ENCODE measurements at regions not wholly inside any gene's neighbourhood (a gene's known extent, or its start where the extent isn't known, plus 50 kb on each side); places are given as distances from the start of the nearest gene placed in this dataset.

- no peak for TF ChIP-seq CTCF (IDR thresholded peaks at IDR 0.05)
- Mint-ChIP-seq H3K36me3 (ENCODE audit: low read depth) (no peaks in the 10 kb centered on the region), H3K27ac (ENCODE audit: unreplicated experiment) (no peak overlapping the region), H3K9me3 (ENCODE audit: low read depth) (peaks cover 7% of the 10 kb centered on the region), H3K4me1 (ENCODE audit: low read depth) (no peaks in the 10 kb centered on the region), H3K27me3 (ENCODE audit: low read depth) (peaks cover 2% of the 10 kb centered on the region), H3K4me3 (ENCODE audit: unreplicated experiment) (no peak overlapping the region)
- no peak for DNase-seq (ENCODE audit: low spot score)
Measured at GRCh38 chr18:29647700-29648099, 1394.8 kb downstream of the DSC3 start.

GRCh38 chr18:29644276-29644675, 1398.3 kb downstream of the DSC3 start:
- Mint-ChIP-seq H3K9me3 (ENCODE audit: low read depth) (peaks cover 7% of the 10 kb centered on the region), H3K4me3 (ENCODE audit: unreplicated experiment) (no peak overlapping the region), H3K27ac (ENCODE audit: unreplicated experiment) (no peak overlapping the region), H3K27me3 (ENCODE audit: low read depth) (peaks cover 2% of the 10 kb centered on the region), H3K4me1 (ENCODE audit: low read depth) (no peaks in the 10 kb centered on the region), H3K36me3 (ENCODE audit: low read depth) (no peaks in the 10 kb centered on the region)
- no peak for DNase-seq (ENCODE audit: low spot score)
- TF ChIP-seq CTCF (IDR thresholded peaks at IDR 0.05) = no peak

GRCh38 chr18:29629493-29630036, 1413.0 kb downstream of the DSC3 start:
- TF ChIP-seq CTCF (IDR thresholded peaks at IDR 0.05) = no peak
- H3K4me3 Mint-ChIP-seq (ENCODE audit: unreplicated experiment) = no peak overlapping the region
- H3K4me1 Mint-ChIP-seq (ENCODE audit: low read depth) = no peaks in the 10 kb centered on the region
- no peaks in the 10 kb centered on the region for H3K9me3 Mint-ChIP-seq (ENCODE audit: low read depth)
- no peaks in the 10 kb centered on the region for H3K27me3 Mint-ChIP-seq (ENCODE audit: low read depth)
- DNase-seq (ENCODE audit: low spot score) = no peak
- no peaks in the 10 kb centered on the region for H3K36me3 Mint-ChIP-seq (ENCODE audit: low read depth)
- H3K27ac Mint-ChIP-seq (ENCODE audit: unreplicated experiment) = no peak overlapping the region

DNA sequence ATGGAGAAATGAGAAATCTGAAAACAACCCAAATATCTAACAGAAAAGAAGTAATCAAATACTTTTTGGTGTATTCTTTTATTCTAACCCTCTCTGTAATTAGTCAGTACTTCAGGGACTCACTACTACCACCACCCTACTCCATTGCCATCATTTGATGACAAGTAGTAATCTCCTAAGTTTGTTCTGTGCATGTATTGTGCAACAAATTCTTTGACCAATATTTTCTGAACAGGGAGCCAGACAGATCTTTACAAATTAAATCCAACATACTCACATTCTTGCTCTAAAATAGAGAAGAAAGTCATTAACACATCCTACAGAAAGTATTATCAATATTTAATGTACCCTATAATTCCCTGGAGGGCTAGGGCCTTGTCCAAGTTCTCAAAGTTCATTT, 1416.4 kb downstream of the DSC3 start:
- Mint-ChIP-seq H3K4me1 (ENCODE audit: low read depth) (no peaks in the 10 kb centered on the region), H3K36me3 (ENCODE audit: low read depth) (no peaks in the 10 kb centered on the region), H3K9me3 (ENCODE audit: low read depth) (no peaks in the 10 kb centered on the region), H3K27me3 (ENCODE audit: low read depth) (peaks cover 2% of the 10 kb centered on the region), H3K4me3 (ENCODE audit: unreplicated experiment) (no peak overlapping the region), H3K27ac (ENCODE audit: unreplicated experiment) (no peak overlapping the region)
- DNase-seq (ENCODE audit: low spot score) = no peak
- no peak for TF ChIP-seq CTCF (IDR thresholded peaks at IDR 0.05)

- no peak overlapping the region for H3K27ac Mint-ChIP-seq (ENCODE audit: unreplicated experiment)
- no peak for TF ChIP-seq CTCF (IDR thresholded peaks at IDR 0.05)
- H3K4me3 Mint-ChIP-seq (ENCODE audit: unreplicated experiment) = no peak overlapping the region
- no peaks in the 10 kb centered on the region for H3K36me3 Mint-ChIP-seq (ENCODE audit: low read depth)
- H3K27me3 Mint-ChIP-seq (ENCODE audit: low read depth) = peaks cover 5% of the 10 kb centered on the region
- no peaks in the 10 kb centered on the region for H3K9me3 Mint-ChIP-seq (ENCODE audit: low read depth)
- H3K4me1 Mint-ChIP-seq (ENCODE audit: low read depth) = no peaks in the 10 kb centered on the region
- no peak for DNase-seq (ENCODE audit: low spot score)
Measured at GRCh38 chr18:29616867-29617266, 1425.7 kb downstream of the DSC3 start.
